Stomach (tissue), 8 donors: ENCODE measurements at regions not wholly inside any gene's neighbourhood (a gene's known extent, or its start where the extent isn't known, plus 50 kb on each side); places are given as distances from the start of the nearest gene placed in this dataset.

ENCODE experiments used
- DNase-seq, 2 donors: peaks; one replicate each; pipeline versions ENCODE4 v3.0.0 to v3.0.0-alpha.2; 2013 to 2019
- H3K27ac ChIP-seq, 5 donors: fragments of 200-600 bp in 4 of 5; sonication (generic) in 4 of 5; one replicate each; pipeline ENCODE4 v1.5.1; 2013 to 2019; ENCODE audit warnings: mild to moderate bottlenecking in 1 of 5, moderate library complexity in 1 of 5
- H3K27me3 ChIP-seq, 3 donors: fragments of 200-600 bp; sonication (generic); one replicate each; pipeline ENCODE4 v1.5.1; 2017 to 2019; ENCODE audit warnings: mixed run types in 1 of 3
- H3K36me3 ChIP-seq, 4 donors: fragments of 200-600 bp; sonication (generic); 1 replicate in 3 of 4; 2 replicates in 1 of 4; pipeline ENCODE4 v1.5.1; 2016 to 2019
- H3K4me1 ChIP-seq, 4 donors: fragments of 200-600 bp; sonication (generic); one replicate each; pipeline ENCODE4 v1.5.1; 2016 to 2019
- H3K4me3 ChIP-seq, 4 donors: fragments of 200-600 bp; sonication (generic) in 3 of 4; one replicate each; pipeline ENCODE4 v1.5.1; 2016 to 2019; ENCODE audit warnings: mild to moderate bottlenecking in 1 of 4
- H3K9me3 ChIP-seq, 4 donors: fragments of 200-600 bp; sonication (generic); one replicate each; pipeline ENCODE4 v1.5.1; 2016 to 2019
- CTCF ChIP-seq, 7 experiments: fragments of 450-650 bp in 4 of 7; fragments of 200-600 bp in 3 of 7; sonication (generic) in 3 of 7; IDR thresholded peaks; one replicate each; pipeline ENCODE4 v1.5.1; 2016 to 2019; ENCODE audit warnings: antibody characterized with exemption in 7 of 7, control low read depth in 2 of 7, mild to moderate bottlenecking in 1 of 7
- EP300 ChIP-seq: sonication (generic); formaldehyde crosslinking; IDR thresholded peaks from one replicate; pipeline ENCODE4 v1.6.1; 2017; ENCODE audit warnings: antibody characterized with exemption
- POLR2A ChIP-seq, 4 donors: fragments of 450-650 bp; IDR thresholded peaks; one replicate each; pipeline ENCODE4 v1.6.1; 2016; ENCODE audit warnings: antibody characterized with exemption in 4 of 4, control low read depth in 2 of 4, mild to moderate bottlenecking in 1 of 4, moderate library complexity in 1 of 4
- POLR2AphosphoS5 ChIP-seq, 3 donors: sonication (generic); formaldehyde crosslinking; IDR thresholded peaks; one replicate each; pipeline ENCODE4 v1.6.1; 2016; ENCODE audit warnings: antibody characterized with exemption in 3 of 3
- WGBS, 5 donors: extraction: QIAGEN DNeasy Blood & Tissue Kit in 3 of 5; methylation state at CpG; one replicate each; pipeline versions ENCODE4 v1.1.5 to v1.1.7; 2013 to 2018; 5-methylcytosine and 5-hydroxymethylcytosine counted together
- intact Hi-C: fragments of 100-400 bp; cut with DNase I; formaldehyde crosslinking; loops from one replicate; pipeline ENCODE4 v1.15.1; 2023; ENCODE audit warnings: low total_unique reads
- donor health status: healthy with polysubstance abuse.
- donor health status: Bipolar disorder and iron deficiency.
- donor health status: healthy.

- 13 to 30% (median 22%) methylated on average over 6 of the region's 6 CpGs for WGBS, 5 donors
- Histone ChIP-seq H3K4me3 (no peak overlapping the region), H3K36me3 (no peaks in the 10 kb centered on the region), H3K27ac (no peak overlapping the region), H3K9me3 (no peaks in the 10 kb centered on the region), H3K27me3 (peaks cover 0 to 16% (median 5%) of the 10 kb centered on the region in 3 donors), H3K4me1 (no peaks in the 10 kb centered on the region)
- TF ChIP-seq POLR2A (IDR thresholded peaks at IDR 0.05) (no peak), EP300 (no peak), CTCF (IDR thresholded peaks at IDR 0.05) (no peak), POLR2AphosphoS5 (IDR thresholded peaks at IDR 0.05) (no peak)
- intact Hi-C loops = no loop called here
- DNase-seq = no peak
These were observed 50.8 kb upstream of the TGM3 start for GRCh38 chr20:2244993-2245392.

GRCh38 chr20:2245637-2246036, 50.2 kb upstream of the TGM3 start:
- DNase-seq = no peak
- WGBS, 5 donors = 7 to 15% (median 10%) methylated on average over 1 of the region's 1 CpG
- Histone ChIP-seq H3K4me3 (no peak overlapping the region), H3K36me3 (no peaks in the 10 kb centered on the region), H3K4me1 (no peaks in the 10 kb centered on the region), H3K27me3 (peaks cover 0 to 16% (median 5%) of the 10 kb centered on the region in 3 donors), H3K9me3 (no peaks in the 10 kb centered on the region), H3K27ac (no peak overlapping the region)
- intact Hi-C loops = no loop called here
- TF ChIP-seq POLR2AphosphoS5 (IDR thresholded peaks at IDR 0.05) (no peak), CTCF (IDR thresholded peaks at IDR 0.05) (no peak)
